ENCODE measurements at regions not wholly inside any gene's neighbourhood (a gene's known extent, or its start where the extent isn't known, plus 50 kb on each side); places are given as distances from the start of the nearest gene placed in this dataset.

- TF ChIP-seq POLR2AphosphoS5 (IDR thresholded peaks at IDR 0.05) (peak in 1 of 3 donors; percentile 61), POLR2A (IDR thresholded peaks at IDR 0.05) (no peak)
These were observed 119.7 kb upstream of the ZNF648 start for GRCh38 chr1:182181167-182181572.
